Testis (tissue), 2 donors: ENCODE measurements at regions not wholly inside any gene's neighbourhood (a gene's known extent, or its start where the extent isn't known, plus 50 kb on each side); places are given as distances from the start of the nearest gene placed in this dataset.
"Not testable (repeated sequence)": the region's sequence is repeated elsewhere in the genome, so short reads cannot be mapped to it uniquely, and the experiment has no call there.

Source experiments
- POLR2A ChIP-seq: fragments of 450-650 bp; IDR thresholded peaks from one replicate; pipeline ENCODE4 v1.6.1; 2017; ENCODE audit warnings: antibody characterized with exemption, mild to moderate bottlenecking, moderate library complexity
- TF ChIP-seq, protein P1 (sequence below), 3 experiments: fragments of 450-650 bp in 2 of 3; fragments of 200-600 bp in 1 of 3; sonication (generic) in 1 of 3; IDR thresholded peaks; one replicate each; pipeline ENCODE4 v1.5.1; 2016 to 2019; ENCODE audit warnings: antibody characterized with exemption in 3 of 3, mild to moderate bottlenecking in 2 of 3, moderate library complexity in 1 of 3

- not testable (repeated sequence) for TF ChIP-seq POLR2A
- TF ChIP-seq, protein P1, sequence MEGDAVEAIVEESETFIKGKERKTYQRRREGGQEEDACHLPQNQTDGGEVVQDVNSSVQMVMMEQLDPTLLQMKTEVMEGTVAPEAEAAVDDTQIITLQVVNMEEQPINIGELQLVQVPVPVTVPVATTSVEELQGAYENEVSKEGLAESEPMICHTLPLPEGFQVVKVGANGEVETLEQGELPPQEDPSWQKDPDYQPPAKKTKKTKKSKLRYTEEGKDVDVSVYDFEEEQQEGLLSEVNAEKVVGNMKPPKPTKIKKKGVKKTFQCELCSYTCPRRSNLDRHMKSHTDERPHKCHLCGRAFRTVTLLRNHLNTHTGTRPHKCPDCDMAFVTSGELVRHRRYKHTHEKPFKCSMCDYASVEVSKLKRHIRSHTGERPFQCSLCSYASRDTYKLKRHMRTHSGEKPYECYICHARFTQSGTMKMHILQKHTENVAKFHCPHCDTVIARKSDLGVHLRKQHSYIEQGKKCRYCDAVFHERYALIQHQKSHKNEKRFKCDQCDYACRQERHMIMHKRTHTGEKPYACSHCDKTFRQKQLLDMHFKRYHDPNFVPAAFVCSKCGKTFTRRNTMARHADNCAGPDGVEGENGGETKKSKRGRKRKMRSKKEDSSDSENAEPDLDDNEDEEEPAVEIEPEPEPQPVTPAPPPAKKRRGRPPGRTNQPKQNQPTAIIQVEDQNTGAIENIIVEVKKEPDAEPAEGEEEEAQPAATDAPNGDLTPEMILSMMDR (IDR thresholded peaks at IDR 0.05), result not testable (repeated sequence)
Observed at GRCh38 chr17:20724391-20724790, 144.9 kb downstream of the CDRT15L2 start.
